Brain microvascular endothelial cell (primary cell): ENCODE measurements at regions not wholly inside any gene's neighbourhood (a gene's known extent, or its start where the extent isn't known, plus 50 kb on each side); places are given as distances from the start of the nearest gene placed in this dataset.

Source experiments
- DNase-seq: peaks from one replicate; pipeline ENCODE4 v3.0.0-alpha.2; 2020
- H3K27ac ChIP-seq: fragments of 250-450 bp; sonication (Bioruptor Pico); 2 replicates; pipeline ENCODE4 v1.5.1; 2020; ENCODE audit warnings: mild to moderate bottlenecking, moderate library complexity
- H3K27me3 ChIP-seq: fragments of 250-450 bp; sonication (Bioruptor Pico); replicated peaks from 2 replicates; pipeline ENCODE4 v1.5.1; 2020; ENCODE audit warnings: mild to moderate bottlenecking
- H3K36me3 ChIP-seq: fragments of 250-450 bp; sonication (Bioruptor Pico); replicated peaks from 2 replicates; pipeline ENCODE4 v1.5.1; 2020; ENCODE audit warnings: mild to moderate bottlenecking
- H3K4me3 ChIP-seq: 2 replicates; pipeline ENCODE4 v1.5.1; 2011; ENCODE audit warnings: low read depth, mild to moderate bottlenecking, control low read depth, low read length, moderate library complexity
- CTCF ChIP-seq: IDR thresholded peaks from 2 replicates; pipeline ENCODE4 v1.5.1; 2011; ENCODE audit warnings: low read depth, mild to moderate bottlenecking, moderate library complexity, low read length, control low read depth, inconsistent platforms; ENCODE audit errors: missing control alignments
- in situ Hi-C: cut with HindIII; loops from 2 replicates; pipeline ENCODE4 v1.10.0; 2017; ENCODE audit warnings: low sequenced_read_pairs, low pct_ligation_motif_present

DNA sequence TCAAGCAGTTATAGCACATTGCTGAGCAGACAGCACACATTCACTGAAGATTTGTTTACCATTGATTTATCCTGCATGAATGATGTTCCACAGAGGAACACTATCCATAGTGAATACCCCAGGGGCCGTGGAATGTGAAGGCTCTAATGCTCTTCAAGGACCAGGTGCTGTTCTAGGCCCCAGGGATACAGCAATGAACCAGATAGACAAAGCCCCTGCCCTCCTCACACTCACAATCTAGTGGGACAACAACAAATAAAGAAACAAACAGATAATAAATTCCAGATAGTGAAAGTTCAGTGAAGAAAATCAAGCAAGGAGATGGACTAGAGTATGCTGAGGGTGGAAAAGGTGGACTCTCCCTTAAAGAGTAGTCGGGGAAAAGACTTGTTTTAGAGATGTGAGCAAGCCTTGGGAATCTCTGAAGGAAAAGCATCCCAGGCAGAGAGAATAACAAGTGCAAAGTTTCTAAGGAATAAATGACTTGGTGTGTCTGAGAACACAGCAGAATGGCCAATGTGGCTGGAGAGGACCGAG, 117.7 kb downstream of the CCDC71L start:
- Histone ChIP-seq H3K27ac (no peak overlapping the region), H3K4me3 (no peak overlapping the region), H3K27me3 (no peaks in the 10 kb centered on the region), H3K36me3 (no peaks in the 10 kb centered on the region)
- in situ Hi-C loops: no loop called here
- no peak for DNase-seq
- no peak for TF ChIP-seq CTCF

GRCh38 chr7:106542550-106543220, 118.3 kb downstream of the CCDC71L start:
- in situ Hi-C loops: no loop called here
- DNase-seq: peak; percentile 85
- TF ChIP-seq CTCF: peak; percentile 79
- no peak overlapping the region for H3K27ac ChIP-seq
- no peak overlapping the region for H3K4me3 ChIP-seq
- no peaks in the 10 kb centered on the region for H3K27me3 ChIP-seq
- no peaks in the 10 kb centered on the region for H3K36me3 ChIP-seq

DNA sequence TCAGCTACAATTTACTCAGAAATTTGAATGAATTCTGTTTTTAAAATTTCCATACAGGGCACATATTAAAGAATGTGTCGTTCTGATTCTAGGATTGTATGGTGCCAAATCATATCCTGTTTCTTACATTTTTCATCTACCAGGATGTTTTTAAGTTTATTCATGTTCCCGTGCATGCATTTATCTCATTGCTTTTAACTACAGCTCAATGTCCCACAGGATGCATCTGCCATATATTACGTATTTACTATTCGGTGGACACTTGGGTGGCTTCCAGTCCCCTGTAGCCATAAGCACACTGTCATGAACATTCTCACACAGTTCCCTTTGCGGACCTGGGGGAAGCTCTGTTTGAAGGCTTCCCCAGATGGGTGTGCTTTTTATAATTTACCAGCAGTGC, 122.3 kb downstream of the CCDC71L start:
- Histone ChIP-seq H3K4me3 (no peak overlapping the region), H3K27ac (no peak overlapping the region), H3K27me3 (no peaks in the 10 kb centered on the region), H3K36me3 (no peaks in the 10 kb centered on the region)
- DNase-seq: peak; percentile 16
- no peak for TF ChIP-seq CTCF
- in situ Hi-C loops: no loop called here

DNA sequence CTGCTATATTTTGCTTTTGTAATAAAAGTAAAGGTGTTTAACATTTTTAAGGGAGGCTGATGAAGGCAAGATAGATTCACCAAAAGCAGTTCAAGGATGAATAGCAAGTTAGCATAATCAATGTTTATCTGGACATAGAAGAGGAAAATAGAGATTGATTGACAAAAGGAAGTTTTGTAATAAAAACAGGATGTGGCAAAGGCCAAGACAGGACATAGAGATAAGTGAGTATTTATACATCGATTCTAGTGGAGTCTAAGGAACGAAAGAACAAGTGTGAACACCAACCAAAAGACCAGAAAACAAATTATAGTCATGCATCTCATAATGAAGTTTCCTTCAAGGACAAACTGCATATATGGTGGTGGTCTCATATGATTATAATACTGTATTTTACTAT, 123.8 kb downstream of the CCDC71L start:
- no peak overlapping the region for H3K4me3 ChIP-seq
- no peaks in the 10 kb centered on the region for H3K27me3 ChIP-seq
- DNase-seq: no peak
- no peak overlapping the region for H3K27ac ChIP-seq
- in situ Hi-C loops: no loop called here
- no peak for TF ChIP-seq CTCF
- no peaks in the 10 kb centered on the region for H3K36me3 ChIP-seq

GRCh38 chr7:106536079-106536478, 124.9 kb downstream of the CCDC71L start:
- no peaks in the 10 kb centered on the region for H3K27me3 ChIP-seq
- in situ Hi-C loops: no loop called here
- no peak overlapping the region for H3K27ac ChIP-seq
- no peak for DNase-seq
- TF ChIP-seq CTCF: no peak
- no peaks in the 10 kb centered on the region for H3K36me3 ChIP-seq
- H3K4me3 ChIP-seq: no peak overlapping the region
